ENCODE measurements at regions not wholly inside any gene's neighbourhood (a gene's known extent, or its start where the extent isn't known, plus 50 kb on each side); places are given as distances from the start of the nearest gene placed in this dataset.

- DNase-seq = no peak
These were observed 481.8 kb downstream of the ETS1 start for GRCh38 chr11:128105511-128105910.

GRCh38 chr11:128103278-128103873 lies 484.0 kb downstream of the ETS1 start:
- DNase-seq = no peak

DNA sequence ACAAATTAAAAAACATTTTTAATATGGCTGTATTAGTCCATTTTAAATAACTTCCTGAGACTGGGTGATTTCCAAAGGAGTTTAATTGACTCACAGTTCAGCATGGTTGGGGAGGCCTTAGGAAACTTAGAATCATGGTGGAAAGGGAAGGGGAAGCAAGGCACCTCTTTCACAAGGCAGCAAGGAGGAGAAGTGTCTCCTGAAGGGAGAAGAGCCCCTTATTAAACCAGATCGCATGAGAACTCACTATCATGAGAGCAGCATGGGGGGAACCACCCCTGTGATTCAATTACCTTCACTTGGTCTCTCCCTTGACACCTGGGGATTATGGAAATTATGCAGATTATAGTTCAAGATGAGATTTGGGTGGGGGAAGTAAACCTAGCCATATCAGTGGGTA lies 488.6 kb downstream of the ETS1 start:
- DNase-seq = no peak

- no peak for DNase-seq
These were observed 491.8 kb downstream of the ETS1 start for GRCh38 chr11:128095466-128095981.

- DNase-seq = no peak
These were observed 493.7 kb downstream of the ETS1 start for GRCh38 chr11:128093689-128094088.

DNA sequence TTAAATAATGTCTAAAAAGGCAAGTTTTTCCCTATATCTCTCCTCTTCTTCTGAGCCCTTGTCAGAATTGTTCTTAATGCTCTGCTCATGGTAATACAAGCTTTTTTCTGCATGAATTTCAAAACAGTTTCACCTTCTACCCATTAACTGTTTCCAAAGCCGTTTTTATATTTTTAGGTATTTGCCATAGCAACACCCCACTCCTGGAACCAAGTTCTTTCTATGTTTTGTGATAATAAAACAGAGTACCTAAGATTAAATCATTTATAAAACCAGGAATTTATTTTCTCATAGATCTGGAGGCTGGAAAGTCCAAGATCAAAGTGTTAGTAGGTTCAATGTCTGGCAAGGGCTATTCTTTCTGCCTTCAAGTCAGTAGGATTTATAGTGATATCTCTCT lies 497.4 kb downstream of the ETS1 start:
- DNase-seq = no peak

GRCh38 chr11:128086794-128087193 lies 500.6 kb downstream of the ETS1 start:
- DNase-seq = no peak

GRCh38 chr11:128085276-128085675 lies 502.1 kb downstream of the ETS1 start:
- DNase-seq = no peak

GRCh38 chr11:128082574-128082973 lies 504.8 kb downstream of the ETS1 start:
- DNase-seq = no peak

GRCh38 chr11:128069665-128070064 lies 517.7 kb downstream of the ETS1 start:
- no peak for DNase-seq

DNA sequence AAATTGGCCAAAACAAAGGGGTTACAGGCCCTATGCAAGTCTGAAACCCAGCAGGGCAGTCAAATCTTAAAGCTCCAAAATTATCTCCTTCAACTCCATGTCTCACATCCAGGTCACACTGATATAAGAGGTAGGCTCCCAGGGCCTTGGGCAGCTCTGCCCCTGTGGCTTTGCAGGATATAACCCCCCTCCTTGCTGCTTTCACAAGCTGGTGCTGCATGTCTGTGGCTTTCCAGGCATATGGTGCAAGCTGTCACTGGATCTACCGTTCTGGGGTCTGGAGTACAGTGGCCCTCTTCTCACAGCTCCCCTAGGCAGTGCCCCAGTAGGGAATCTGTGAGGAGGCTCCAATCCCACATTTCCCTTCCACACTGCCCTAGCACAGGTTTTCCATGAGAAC lies 519.6 kb downstream of the ETS1 start:
- no peak for DNase-seq

- no peak for DNase-seq
These were observed 521.0 kb downstream of the ETS1 start for GRCh38 chr11:128066399-128066798.

DNA sequence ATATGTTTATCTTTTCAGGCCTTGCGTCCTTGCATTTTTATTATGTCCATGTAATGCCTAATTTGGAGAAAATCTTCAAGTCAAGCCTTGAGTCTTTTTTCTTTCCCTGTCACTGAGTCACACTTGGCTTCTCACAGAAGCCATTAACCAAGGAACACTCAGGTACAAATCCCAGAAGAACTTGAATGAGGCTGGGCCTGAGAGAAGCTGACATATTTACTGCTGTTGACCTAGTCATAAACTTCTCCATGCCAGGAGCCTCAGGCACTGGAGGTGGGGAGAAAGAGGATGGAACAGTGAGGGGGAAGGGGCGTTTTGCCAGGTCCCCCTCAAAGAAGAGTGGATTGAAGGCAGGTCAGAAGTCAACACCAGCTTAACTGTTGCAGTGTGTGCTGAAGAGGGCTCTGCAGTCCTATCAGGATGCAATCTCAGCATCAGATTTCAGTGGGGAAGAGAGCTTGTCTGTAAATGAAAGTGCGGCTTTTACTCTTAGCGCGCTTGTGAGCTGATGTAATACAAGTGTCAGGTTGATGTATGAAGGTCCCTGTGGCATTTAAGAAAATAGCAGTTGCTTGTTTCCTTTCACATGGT lies 526.0 kb downstream of the ETS1 start:
- no peak for DNase-seq

DNA sequence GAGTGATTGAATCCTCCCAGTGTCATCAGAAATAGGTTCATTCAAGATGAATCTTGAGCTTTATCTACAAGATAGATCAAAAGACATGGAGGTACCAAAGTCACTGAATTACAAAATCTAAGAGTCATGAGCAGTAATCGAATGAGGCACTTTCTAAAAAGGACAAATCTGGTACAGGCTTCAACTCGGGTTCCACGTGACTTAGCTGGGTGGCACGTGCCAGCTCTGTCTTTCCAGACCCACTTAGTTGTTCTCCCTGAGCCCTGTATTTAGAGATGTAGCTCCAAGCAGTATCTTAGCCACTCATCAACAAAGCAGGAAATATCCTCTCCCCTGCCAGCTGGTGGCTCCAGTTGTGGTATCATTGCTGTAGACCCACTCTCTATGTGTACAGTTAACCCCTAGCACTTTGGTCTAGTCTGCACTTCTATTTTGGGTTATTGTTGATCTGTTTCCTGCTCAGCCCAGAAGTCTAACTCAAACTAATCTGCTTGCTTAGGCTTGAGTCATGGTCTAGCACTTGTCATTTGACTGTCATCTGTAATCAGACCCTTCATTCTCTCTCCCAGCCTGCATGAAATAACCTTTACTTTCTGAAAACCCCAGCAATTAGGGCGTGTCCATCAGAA lies 528.7 kb downstream of the ETS1 start:
- no peak for DNase-seq

DNA sequence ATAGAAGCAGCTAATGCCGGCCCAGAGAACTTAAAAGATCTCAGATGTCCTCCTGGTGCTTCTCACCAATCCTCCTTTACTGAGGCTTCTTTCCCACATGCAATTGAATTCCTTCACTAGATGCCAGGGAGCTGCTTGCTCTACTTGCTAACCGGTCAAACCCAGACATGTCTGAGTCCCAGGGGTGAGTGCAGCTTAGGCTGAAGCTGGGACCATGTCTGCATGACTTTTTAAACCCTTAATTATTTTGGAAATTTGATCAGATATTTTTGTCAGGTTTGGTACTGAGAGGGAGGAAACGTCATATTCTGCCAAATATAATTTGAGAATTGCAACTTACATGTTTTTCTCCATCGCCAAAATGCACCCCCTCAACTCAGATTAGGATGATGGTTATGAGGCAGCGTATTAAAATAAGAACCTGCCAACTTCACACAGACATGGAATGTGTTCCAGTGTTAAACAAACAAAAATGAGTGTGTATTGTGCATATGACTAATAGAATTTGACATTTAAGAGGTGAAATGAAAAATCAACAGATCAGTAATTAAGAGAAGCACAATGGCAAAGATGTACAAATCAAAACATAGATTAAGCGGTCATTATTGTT lies 529.5 kb downstream of the ETS1 start:
- DNase-seq = no peak

GRCh38 chr11:128055576-128056217 lies 531.7 kb downstream of the ETS1 start:
- no peak for DNase-seq

DNA sequence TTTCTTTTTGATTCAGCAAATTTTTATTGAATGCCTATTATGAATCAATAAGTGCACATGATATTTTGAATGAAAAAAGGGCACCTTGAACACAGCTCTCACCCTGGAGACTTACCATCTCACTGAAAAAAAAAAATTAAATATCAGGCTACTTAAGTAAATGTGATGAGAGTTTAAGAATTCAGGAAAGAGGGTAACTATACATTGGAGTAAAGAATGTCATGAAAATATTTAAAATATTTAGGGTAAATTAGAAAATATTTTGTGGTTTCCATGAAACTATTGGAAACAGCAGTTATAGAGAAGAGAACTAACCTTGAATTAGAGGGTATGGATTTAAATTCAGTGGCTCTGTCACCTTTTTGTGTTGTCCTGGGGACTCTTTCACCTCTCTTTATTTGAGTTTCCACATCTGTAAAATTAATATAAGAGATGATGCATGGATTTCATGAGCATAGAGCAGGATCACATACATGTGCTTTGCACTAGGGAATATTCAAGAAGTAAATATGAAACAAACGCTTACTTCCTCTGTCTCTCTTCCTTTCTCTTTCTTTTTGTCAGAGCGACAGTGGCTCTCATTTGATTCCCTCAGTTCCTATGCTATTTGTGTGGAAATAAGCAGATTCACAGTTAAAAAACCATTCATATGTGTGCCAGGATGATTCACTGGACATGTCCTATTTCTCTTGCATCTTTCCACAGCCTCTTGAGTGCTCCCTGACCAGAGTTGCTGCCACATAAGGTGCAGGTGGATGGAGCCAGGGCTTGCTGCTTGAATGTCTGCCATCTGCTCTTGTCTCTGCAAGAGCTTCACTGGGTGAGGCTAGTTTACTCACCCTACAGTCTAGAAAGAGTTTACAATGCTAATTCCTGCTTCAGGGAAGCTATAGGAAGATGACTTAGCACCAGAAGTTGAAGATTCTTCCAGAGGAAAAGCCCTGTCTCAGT lies 533.1 kb downstream of the ETS1 start:
- DNase-seq = no peak

- no peak for DNase-seq
These were observed 534.3 kb downstream of the ETS1 start for GRCh38 chr11:128052912-128053641.

- no peak for DNase-seq
These were observed 539.2 kb downstream of the ETS1 start for GRCh38 chr11:128048121-128048520.

DNA sequence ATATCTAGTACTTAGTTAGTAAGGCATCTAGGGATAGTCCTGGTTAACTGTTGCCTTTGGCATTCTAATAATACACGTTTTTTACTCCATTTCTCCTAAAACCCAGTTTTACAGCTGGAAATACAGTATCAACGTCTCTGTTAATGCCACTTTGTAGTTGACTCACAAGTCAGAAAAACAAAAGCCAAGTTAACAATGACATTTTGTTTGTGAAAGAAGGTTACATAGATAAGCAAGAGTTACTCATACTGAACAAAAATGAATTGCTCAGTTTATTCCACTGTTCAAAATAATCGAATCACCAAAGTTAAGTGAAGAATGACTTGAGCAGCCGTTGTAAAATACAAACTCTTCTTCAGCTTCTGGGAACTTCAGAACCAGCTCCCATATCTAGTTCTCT lies 540.3 kb downstream of the ETS1 start:
- no peak for DNase-seq

Measured in nucleus accumbens (tissue), 56 donors.